ENCODE measurements at regions not wholly inside any gene's neighbourhood (a gene's known extent, or its start where the extent isn't known, plus 50 kb on each side); places are given as distances from the start of the nearest gene placed in this dataset.
"Not testable (repeated sequence)": the region's sequence is repeated elsewhere in the genome, so short reads cannot be mapped to it uniquely, and the experiment has no call there.

DNA sequence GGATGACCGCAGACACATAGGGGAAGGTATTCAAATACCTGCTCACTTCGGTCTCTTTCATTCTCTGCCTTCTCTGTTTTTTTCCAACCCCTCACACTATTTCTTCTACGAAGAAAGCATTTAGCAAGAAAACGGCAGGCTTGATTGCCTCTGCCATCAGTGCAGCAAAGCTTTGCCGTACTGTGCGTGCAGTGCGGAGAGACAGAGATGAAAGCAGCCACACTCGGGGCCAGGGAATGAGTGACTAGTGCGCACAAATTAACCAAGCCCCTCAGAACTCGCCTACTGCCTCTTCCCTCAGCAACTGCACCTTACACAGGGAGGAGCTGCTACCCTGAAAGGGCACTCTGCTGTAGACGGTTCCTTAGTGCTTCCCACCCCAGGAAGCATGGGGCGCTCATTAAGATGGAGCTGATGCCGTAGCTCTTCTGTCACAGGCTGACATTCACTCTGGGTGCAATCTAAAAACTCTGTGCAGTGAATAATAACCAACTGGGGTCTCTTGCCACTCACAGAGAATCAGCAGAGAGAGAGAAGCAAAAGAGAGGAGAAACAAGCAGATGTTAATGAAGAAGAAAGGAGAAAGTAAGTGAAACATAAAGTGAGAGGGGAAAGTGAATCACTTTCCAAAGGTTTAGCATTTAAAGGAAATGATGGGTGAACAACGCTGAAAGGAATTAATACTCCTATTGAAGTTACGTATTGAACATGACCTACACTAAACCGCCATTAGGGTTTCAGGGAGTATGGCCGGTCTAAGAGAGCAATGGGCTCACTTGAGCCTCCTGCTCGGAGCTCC, 69.4 kb downstream of the GRIN2B start:
- no peak overlapping the region for H3K4me3 ChIP-seq (ENCODE audit: low read depth, low read length)
- no peak for DNase-seq
- H2AK5ac ChIP-seq (ENCODE audit: low read length), result no peak overlapping the region
- no peak overlapping the region for H2BK120ac ChIP-seq (ENCODE audit: insufficient read depth, low read length, poor library complexity)
- no peak overlapping the region for H4K12ac ChIP-seq (ENCODE audit: low read depth, low read length)
- no peak overlapping the region for H3K14ac ChIP-seq (ENCODE audit: low read length)
- H3K18ac ChIP-seq (ENCODE audit: low read length), result no peak overlapping the region
- no peak overlapping the region for H3K4me2 ChIP-seq (ENCODE audit: low read length)
- no peaks in the 10 kb centered on the region for H3K79me1 ChIP-seq (ENCODE audit: low read length)
- no peaks in the 10 kb centered on the region for H3K79me2 ChIP-seq (ENCODE audit: control insufficient read depth, insufficient read depth, low read length, poor library complexity)
- H3K9me3 ChIP-seq (ENCODE audit: insufficient read depth, low read depth, low read length), result no peaks in the 10 kb centered on the region
- no peak overlapping the region for H3K27ac ChIP-seq (ENCODE audit: low read depth, low read length)
- H3K9ac ChIP-seq (ENCODE audit: low read length), result no peak overlapping the region
- no peaks in the 10 kb centered on the region for H3K36me3 ChIP-seq (ENCODE audit: control insufficient read depth in 1 of 2, insufficient read depth in 2 of 2, low read length in 2 of 2)
- no peak overlapping the region for H3K4ac ChIP-seq (ENCODE audit: low read depth, low read length)
- H3K23ac ChIP-seq (ENCODE audit: low read length), result no peak overlapping the region
- H3K27me3 ChIP-seq (ENCODE audit: insufficient read depth, low read length), result no peaks in the 10 kb centered on the region
- no peak overlapping the region for H4K8ac ChIP-seq (ENCODE audit: low read depth, low read length)
- no peak overlapping the region for H2AFZ ChIP-seq (ENCODE audit: insufficient read depth, low read length, poor library complexity)
- no peak overlapping the region for H2BK5ac ChIP-seq (ENCODE audit: low read depth, low read length, poor library complexity)
- H2BK12ac ChIP-seq (ENCODE audit: low read length), result no peak overlapping the region
- no peak overlapping the region for H4K91ac ChIP-seq (ENCODE audit: low read depth, low read length)
- no peaks in the 10 kb centered on the region for H3K4me1 ChIP-seq (ENCODE audit: control insufficient read depth in 1 of 2, insufficient read depth in 2 of 2, low read length in 2 of 2)
- WGBS (ENCODE audit: extremely low coverage, insufficient coverage, insufficient read length), result no CpG with 5 or more reads among the region's 18 CpGs

DNA sequence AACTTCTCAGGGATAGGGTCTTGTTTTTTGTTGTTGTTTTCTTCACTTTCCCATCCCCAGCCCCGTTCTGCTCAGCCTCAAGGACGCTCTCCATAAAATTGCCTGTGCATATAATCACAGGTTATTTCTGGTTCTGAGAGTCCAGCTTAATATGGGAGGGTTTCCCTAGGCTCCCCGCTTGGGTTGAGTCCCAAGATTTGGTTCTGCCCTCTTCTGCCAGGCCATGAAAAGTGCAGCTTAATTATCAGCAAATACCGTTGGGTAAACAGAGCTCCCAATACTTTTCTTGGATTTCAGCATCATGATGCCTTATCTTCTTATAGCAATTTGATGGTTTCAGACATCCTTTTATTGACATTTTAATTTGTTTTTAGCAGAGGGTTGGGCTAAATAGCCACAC, 75.6 kb downstream of the GRIN2B start:
- Histone ChIP-seq H3K23ac (ENCODE audit: low read length) (no peak overlapping the region), H3K79me1 (ENCODE audit: low read length) (no peaks in the 10 kb centered on the region), H3K27me3 (ENCODE audit: insufficient read depth, low read length) (no peaks in the 10 kb centered on the region), H3K4me2 (ENCODE audit: low read length) (no peak overlapping the region), H3K36me3 (ENCODE audit: control insufficient read depth in 1 of 2, insufficient read depth in 2 of 2, low read length in 2 of 2) (no peaks in the 10 kb centered on the region), H2AK5ac (ENCODE audit: low read length) (no peak overlapping the region), H4K12ac (ENCODE audit: low read depth, low read length) (no peak overlapping the region), H2BK120ac (ENCODE audit: insufficient read depth, low read length, poor library complexity) (no peak overlapping the region), H3K9me3 (ENCODE audit: insufficient read depth, low read depth, low read length) (no peaks in the 10 kb centered on the region), H3K79me2 (ENCODE audit: control insufficient read depth, insufficient read depth, low read length, poor library complexity) (no peaks in the 10 kb centered on the region), H3K4me1 (ENCODE audit: control insufficient read depth in 1 of 2, insufficient read depth in 2 of 2, low read length in 2 of 2) (no peaks in the 10 kb centered on the region), H3K4ac (ENCODE audit: low read depth, low read length) (no peak overlapping the region), H2BK12ac (ENCODE audit: low read length) (no peak overlapping the region), H2BK5ac (ENCODE audit: low read depth, low read length, poor library complexity) (no peak overlapping the region), H3K18ac (ENCODE audit: low read length) (no peak overlapping the region), H3K9ac (ENCODE audit: low read length) (no peak overlapping the region), H3K4me3 (ENCODE audit: low read depth, low read length) (no peak overlapping the region), H3K27ac (ENCODE audit: low read depth, low read length) (no peak overlapping the region), H3K14ac (ENCODE audit: low read length) (no peak overlapping the region), H2AFZ (ENCODE audit: insufficient read depth, low read length, poor library complexity) (no peak overlapping the region), H4K91ac (ENCODE audit: low read depth, low read length) (no peak overlapping the region), H4K8ac (ENCODE audit: low read depth, low read length) (no peak overlapping the region)
- DNase-seq, result no peak
- WGBS (ENCODE audit: extremely low coverage, insufficient coverage, insufficient read length), result no CpG with 5 or more reads among the region's 4 CpGs

- no peak overlapping the region for H3K27ac ChIP-seq (ENCODE audit: low read depth, low read length)
- no peak overlapping the region for H2AK5ac ChIP-seq (ENCODE audit: low read length)
- H3K4me2 ChIP-seq (ENCODE audit: low read length), result no peak overlapping the region
- H2BK12ac ChIP-seq (ENCODE audit: low read length), result no peak overlapping the region
- H3K79me1 ChIP-seq (ENCODE audit: low read length), result no peaks in the 10 kb centered on the region
- H4K8ac ChIP-seq (ENCODE audit: low read depth, low read length), result no peak overlapping the region
- no peak overlapping the region for H3K9ac ChIP-seq (ENCODE audit: low read length)
- no peaks in the 10 kb centered on the region for H3K36me3 ChIP-seq (ENCODE audit: control insufficient read depth in 1 of 2, insufficient read depth in 2 of 2, low read length in 2 of 2)
- H3K79me2 ChIP-seq (ENCODE audit: control insufficient read depth, insufficient read depth, low read length, poor library complexity), result no peaks in the 10 kb centered on the region
- H4K91ac ChIP-seq (ENCODE audit: low read depth, low read length), result no peak overlapping the region
- H3K4me3 ChIP-seq (ENCODE audit: low read depth, low read length), result no peak overlapping the region
- no peak overlapping the region for H4K12ac ChIP-seq (ENCODE audit: low read depth, low read length)
- DNase-seq, result no peak
- H3K23ac ChIP-seq (ENCODE audit: low read length), result no peak overlapping the region
- H3K27me3 ChIP-seq (ENCODE audit: insufficient read depth, low read length), result no peaks in the 10 kb centered on the region
- no peak overlapping the region for H3K4ac ChIP-seq (ENCODE audit: low read depth, low read length)
- WGBS (ENCODE audit: extremely low coverage, insufficient coverage, insufficient read length), result no CpG with 5 or more reads among the region's 3 CpGs
- no peak overlapping the region for H2AFZ ChIP-seq (ENCODE audit: insufficient read depth, low read length, poor library complexity)
- H3K9me3 ChIP-seq (ENCODE audit: insufficient read depth, low read depth, low read length), result no peaks in the 10 kb centered on the region
- H3K4me1 ChIP-seq (ENCODE audit: control insufficient read depth in 1 of 2, insufficient read depth in 2 of 2, low read length in 2 of 2), result no peaks in the 10 kb centered on the region
- no peak overlapping the region for H3K18ac ChIP-seq (ENCODE audit: low read length)
- H3K14ac ChIP-seq (ENCODE audit: low read length), result no peak overlapping the region
- no peak overlapping the region for H2BK5ac ChIP-seq (ENCODE audit: low read depth, low read length, poor library complexity)
- no peak overlapping the region for H2BK120ac ChIP-seq (ENCODE audit: insufficient read depth, low read length, poor library complexity)
Measured at GRCh38 chr12:13900718-13901117, 80.7 kb downstream of the GRIN2B start.

DNA sequence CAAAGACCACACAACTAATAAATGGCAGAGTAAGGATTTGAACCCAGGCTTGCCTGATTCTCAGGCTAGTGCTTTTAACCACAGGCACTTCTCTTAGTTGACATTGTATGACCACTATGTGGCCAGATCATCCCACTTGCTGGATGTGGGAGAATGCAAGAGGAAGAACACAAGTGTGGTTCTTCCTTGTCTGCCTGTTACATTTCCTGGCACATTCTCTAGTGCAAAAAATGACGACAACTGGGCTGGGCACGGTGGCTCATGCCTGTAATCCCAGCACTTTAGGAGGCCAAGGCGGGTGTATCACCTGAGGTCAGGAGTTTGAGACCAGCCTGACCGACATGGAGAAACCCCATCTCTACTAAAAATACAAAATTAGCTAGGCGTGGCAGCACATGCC, 83.0 kb downstream of the GRIN2B start:
- H3K4me3 ChIP-seq (ENCODE audit: low read depth, low read length); H3K36me3 ChIP-seq (ENCODE audit: control insufficient read depth in 1 of 2, insufficient read depth in 2 of 2, low read length in 2 of 2); H3K4ac ChIP-seq (ENCODE audit: low read depth, low read length); H3K4me1 ChIP-seq (ENCODE audit: control insufficient read depth in 1 of 2, insufficient read depth in 2 of 2, low read length in 2 of 2); H3K9me3 ChIP-seq (ENCODE audit: insufficient read depth, low read depth, low read length); H2AK5ac ChIP-seq (ENCODE audit: low read length); H2BK12ac ChIP-seq (ENCODE audit: low read length); H2BK120ac ChIP-seq (ENCODE audit: insufficient read depth, low read length, poor library complexity); H3K18ac ChIP-seq (ENCODE audit: low read length); DNase-seq; H2AFZ ChIP-seq (ENCODE audit: insufficient read depth, low read length, poor library complexity); H4K12ac ChIP-seq (ENCODE audit: low read depth, low read length); H4K8ac ChIP-seq (ENCODE audit: low read depth, low read length); H3K4me2 ChIP-seq (ENCODE audit: low read length); H4K91ac ChIP-seq (ENCODE audit: low read depth, low read length); H3K23ac ChIP-seq (ENCODE audit: low read length); H3K79me2 ChIP-seq (ENCODE audit: control insufficient read depth, insufficient read depth, low read length, poor library complexity); H3K14ac ChIP-seq (ENCODE audit: low read length); H3K9ac ChIP-seq (ENCODE audit: low read length); H3K79me1 ChIP-seq (ENCODE audit: low read length); H2BK5ac ChIP-seq (ENCODE audit: low read depth, low read length, poor library complexity); H3K27me3 ChIP-seq (ENCODE audit: insufficient read depth, low read length); H3K27ac ChIP-seq (ENCODE audit: low read depth, low read length): not testable (repeated sequence)
- no CpG with 5 or more reads among the region's 5 CpGs for WGBS (ENCODE audit: extremely low coverage, insufficient coverage, insufficient read length)
